ENCODE measurements at regions not wholly inside any gene's neighbourhood (a gene's known extent, or its start where the extent isn't known, plus 50 kb on each side); places are given as distances from the start of the nearest gene placed in this dataset.
A peak's percentile ranks its signal among the peaks of the same experiment; 100 is the strongest.

- H3K4me3 ChIP-seq = no peak overlapping the region
- WGBS = 93% methylated on average over 16 of the region's 25 CpGs
- intact Hi-C loops (cut with DNase I) = no loop called here
- DNase-seq (ENCODE audit: extremely low spot score) = peak; percentile 70
- TF ChIP-seq EP300 (IDR thresholded peaks at IDR 0.05) = no peak
- TF ChIP-seq, protein P1, sequence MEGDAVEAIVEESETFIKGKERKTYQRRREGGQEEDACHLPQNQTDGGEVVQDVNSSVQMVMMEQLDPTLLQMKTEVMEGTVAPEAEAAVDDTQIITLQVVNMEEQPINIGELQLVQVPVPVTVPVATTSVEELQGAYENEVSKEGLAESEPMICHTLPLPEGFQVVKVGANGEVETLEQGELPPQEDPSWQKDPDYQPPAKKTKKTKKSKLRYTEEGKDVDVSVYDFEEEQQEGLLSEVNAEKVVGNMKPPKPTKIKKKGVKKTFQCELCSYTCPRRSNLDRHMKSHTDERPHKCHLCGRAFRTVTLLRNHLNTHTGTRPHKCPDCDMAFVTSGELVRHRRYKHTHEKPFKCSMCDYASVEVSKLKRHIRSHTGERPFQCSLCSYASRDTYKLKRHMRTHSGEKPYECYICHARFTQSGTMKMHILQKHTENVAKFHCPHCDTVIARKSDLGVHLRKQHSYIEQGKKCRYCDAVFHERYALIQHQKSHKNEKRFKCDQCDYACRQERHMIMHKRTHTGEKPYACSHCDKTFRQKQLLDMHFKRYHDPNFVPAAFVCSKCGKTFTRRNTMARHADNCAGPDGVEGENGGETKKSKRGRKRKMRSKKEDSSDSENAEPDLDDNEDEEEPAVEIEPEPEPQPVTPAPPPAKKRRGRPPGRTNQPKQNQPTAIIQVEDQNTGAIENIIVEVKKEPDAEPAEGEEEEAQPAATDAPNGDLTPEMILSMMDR (IDR thresholded peaks at IDR 0.05) = no peak
- TF ChIP-seq POLR2A (IDR thresholded peaks at IDR 0.05; ENCODE audit: low read depth) = no peak
- TF ChIP-seq POLR2AphosphoS5 (IDR thresholded peaks at IDR 0.05) = no peak
- H3K27ac ChIP-seq (replicated peaks in 1 of 4) = no peak overlapping the region
- H3K27me3 ChIP-seq = peaks cover 0 to 8% (median 0%) of the 10 kb centered on the region in 4 donors
- no peaks in the 10 kb centered on the region for H3K4me1 ChIP-seq
- no peaks in the 10 kb centered on the region for H3K36me3 ChIP-seq
- H3K9me3 ChIP-seq = no peaks in the 10 kb centered on the region
These were observed 59.4 kb upstream of the TRPM1 start for GRCh38 chr15:31160740-31161495.

GRCh38 chr15:31161951-31162350 is 60.4 kb upstream of the TRPM1 start:
- peaks cover 0 to 8% (median 0%) of the 10 kb centered on the region in 4 donors for H3K27me3 ChIP-seq
- H3K4me3 ChIP-seq = no peak overlapping the region
- no peaks in the 10 kb centered on the region for H3K9me3 ChIP-seq
- peak; percentile 84 for DNase-seq (ENCODE audit: extremely low spot score)
- H3K4me1 ChIP-seq = no peaks in the 10 kb centered on the region
- 85% methylated on average over 7 of the region's 7 CpGs for WGBS
- TF ChIP-seq POLR2A (IDR thresholded peaks at IDR 0.05; ENCODE audit: low read depth) (no peak), EP300 (IDR thresholded peaks at IDR 0.05) (no peak), POLR2AphosphoS5 (IDR thresholded peaks at IDR 0.05) (no peak)
- TF ChIP-seq, protein P1 (IDR thresholded peaks at IDR 0.05) = no peak
- intact Hi-C loops (cut with DNase I) = no loop called here
- no peaks in the 10 kb centered on the region for H3K36me3 ChIP-seq
- H3K27ac ChIP-seq (replicated peaks in 1 of 4) = no peak overlapping the region

- intact Hi-C loops (cut with DNase I) = no loop called here
- Histone ChIP-seq H3K36me3 (no peaks in the 10 kb centered on the region), H3K27ac (replicated peaks in 1 of 4) (no peak overlapping the region), H3K4me1 (no peaks in the 10 kb centered on the region), H3K9me3 (no peaks in the 10 kb centered on the region), H3K27me3 (peaks cover 0 to 8% (median 0%) of the 10 kb centered on the region in 4 donors), H3K4me3 (no peak overlapping the region)
- TF ChIP-seq, protein P1 (IDR thresholded peaks at IDR 0.05) = no peak
- peak; percentile 80 for DNase-seq (ENCODE audit: extremely low spot score)
- 86% methylated on average over 16 of the region's 16 CpGs for WGBS
These were observed 61.4 kb upstream of the TRPM1 start for GRCh38 chr15:31162721-31163510.

- intact Hi-C loops (cut with DNase I) = no loop called here
- Histone ChIP-seq H3K9me3 (no peaks in the 10 kb centered on the region), H3K27ac (replicated peaks in 1 of 4) (no peak overlapping the region), H3K36me3 (no peaks in the 10 kb centered on the region), H3K4me3 (no peak overlapping the region), H3K4me1 (no peaks in the 10 kb centered on the region), H3K27me3 (peaks cover 0 to 8% (median 0%) of the 10 kb centered on the region in 4 donors)
- DNase-seq (ENCODE audit: extremely low spot score) = no peak
- 72% methylated on average over 6 of the region's 6 CpGs for WGBS
- TF ChIP-seq, protein P1 (IDR thresholded peaks at IDR 0.05) = no peak
- TF ChIP-seq EP300 (IDR thresholded peaks at IDR 0.05) = no peak
- TF ChIP-seq POLR2A (IDR thresholded peaks at IDR 0.05; ENCODE audit: low read depth) = no peak
- no peak for TF ChIP-seq POLR2AphosphoS5 (IDR thresholded peaks at IDR 0.05)
These were observed 62.4 kb upstream of the TRPM1 start for GRCh38 chr15:31163769-31164572.
